Fibroblast of mammary gland (primary cell): ENCODE measurements at regions not wholly inside any gene's neighbourhood (a gene's known extent, or its start where the extent isn't known, plus 50 kb on each side); places are given as distances from the start of the nearest gene placed in this dataset.

Source experiments
- DNase-seq: peaks from one replicate; pipeline ENCODE4 v3.0.0-alpha.2; 2010; ENCODE audit warnings: low read depth
- H3K4me3 ChIP-seq: 2 replicates; pipeline ENCODE4 v1.5.1; 2011; ENCODE audit warnings: low read depth, mild to moderate bottlenecking, low read length, moderate library complexity; ENCODE audit not compliant: control insufficient read depth
- TF ChIP-seq, protein P1 (sequence below): conservative IDR thresholded peaks from 2 replicates; pipeline ENCODE4 v1.5.1; 2011; ENCODE audit warnings: low read depth, low read length, inconsistent platforms; ENCODE audit not compliant: control insufficient read depth, insufficient read depth

DNA sequence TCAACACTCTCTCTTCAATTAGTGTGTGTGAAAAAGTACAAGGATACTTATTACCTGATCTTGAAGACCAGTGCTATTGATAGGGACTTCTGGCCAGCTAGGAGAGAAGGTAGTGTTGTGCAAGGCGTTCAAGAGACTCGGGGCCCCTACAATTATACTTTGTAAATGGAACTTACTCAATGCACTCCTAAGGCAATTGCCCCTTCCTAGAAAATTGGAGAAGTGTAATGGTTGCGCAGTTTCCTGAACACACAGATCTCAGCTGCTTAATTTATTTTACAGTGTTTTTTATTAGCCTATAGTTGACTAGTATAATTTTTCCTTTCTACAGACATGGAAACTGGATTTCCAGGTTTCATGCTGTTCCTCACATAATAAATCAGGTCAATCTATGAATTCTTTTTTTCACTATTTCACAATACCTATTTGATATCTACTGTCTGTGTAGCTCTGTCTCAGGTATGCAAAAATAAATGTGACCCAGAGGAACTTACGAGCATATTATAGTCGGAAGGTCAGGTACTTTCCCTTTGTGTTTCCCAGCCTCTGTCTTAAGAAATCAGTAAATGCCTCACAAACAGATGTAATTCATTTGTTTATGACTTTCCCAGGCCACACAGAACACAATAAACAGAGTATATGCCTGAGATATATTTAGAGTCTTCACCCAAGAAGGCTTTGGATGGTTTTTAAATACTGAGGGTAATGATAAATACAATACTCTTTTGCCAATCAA lies 89.1 kb upstream of the TET2 start:
- DNase-seq, result no peak
- no peak overlapping the region for H3K4me3 ChIP-seq
- TF ChIP-seq, protein P1, sequence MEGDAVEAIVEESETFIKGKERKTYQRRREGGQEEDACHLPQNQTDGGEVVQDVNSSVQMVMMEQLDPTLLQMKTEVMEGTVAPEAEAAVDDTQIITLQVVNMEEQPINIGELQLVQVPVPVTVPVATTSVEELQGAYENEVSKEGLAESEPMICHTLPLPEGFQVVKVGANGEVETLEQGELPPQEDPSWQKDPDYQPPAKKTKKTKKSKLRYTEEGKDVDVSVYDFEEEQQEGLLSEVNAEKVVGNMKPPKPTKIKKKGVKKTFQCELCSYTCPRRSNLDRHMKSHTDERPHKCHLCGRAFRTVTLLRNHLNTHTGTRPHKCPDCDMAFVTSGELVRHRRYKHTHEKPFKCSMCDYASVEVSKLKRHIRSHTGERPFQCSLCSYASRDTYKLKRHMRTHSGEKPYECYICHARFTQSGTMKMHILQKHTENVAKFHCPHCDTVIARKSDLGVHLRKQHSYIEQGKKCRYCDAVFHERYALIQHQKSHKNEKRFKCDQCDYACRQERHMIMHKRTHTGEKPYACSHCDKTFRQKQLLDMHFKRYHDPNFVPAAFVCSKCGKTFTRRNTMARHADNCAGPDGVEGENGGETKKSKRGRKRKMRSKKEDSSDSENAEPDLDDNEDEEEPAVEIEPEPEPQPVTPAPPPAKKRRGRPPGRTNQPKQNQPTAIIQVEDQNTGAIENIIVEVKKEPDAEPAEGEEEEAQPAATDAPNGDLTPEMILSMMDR, result no peak

DNA sequence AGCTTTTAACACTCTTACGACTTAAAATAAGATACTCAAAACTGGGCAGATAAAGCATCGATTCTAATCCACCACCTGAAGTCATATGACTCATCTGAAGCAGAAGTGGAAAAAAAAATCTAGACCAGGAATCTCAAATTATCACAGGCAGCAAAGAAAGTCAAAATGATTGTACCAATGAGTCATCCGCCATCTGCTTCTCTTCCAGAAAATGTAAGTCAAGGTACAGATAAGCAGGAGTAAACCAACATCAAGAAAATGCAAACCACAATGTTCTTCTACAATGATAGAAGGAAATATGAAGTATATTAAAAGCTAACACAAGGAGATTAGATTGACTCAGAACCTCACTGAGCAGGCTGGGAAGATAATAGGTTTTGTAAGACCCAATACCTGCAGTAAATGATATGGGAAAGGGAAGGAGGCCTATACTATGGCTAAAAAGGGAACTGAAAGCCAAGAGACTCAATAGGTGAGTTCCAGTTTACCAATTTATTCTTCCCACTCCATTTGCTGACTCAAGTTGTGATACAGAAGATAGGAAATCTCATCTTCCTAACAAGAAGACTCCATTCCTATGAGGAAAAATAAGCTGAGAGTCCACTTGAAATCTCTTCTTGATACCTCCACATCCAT lies 88.4 kb upstream of the TET2 start:
- TF ChIP-seq, protein P1, result no peak
- DNase-seq, result peak; percentile 49
- H3K4me3 ChIP-seq, result no peak overlapping the region

GRCh38 chr4:105059337-105059736 lies 87.3 kb upstream of the TET2 start:
- TF ChIP-seq, protein P1, result no peak
- no peak overlapping the region for H3K4me3 ChIP-seq
- peak; percentile 11 for DNase-seq

GRCh38 chr4:105060628-105061027 lies 86.0 kb upstream of the TET2 start:
- no peak overlapping the region for H3K4me3 ChIP-seq
- DNase-seq, result peak; percentile 32
- TF ChIP-seq, protein P1, result no peak

DNA sequence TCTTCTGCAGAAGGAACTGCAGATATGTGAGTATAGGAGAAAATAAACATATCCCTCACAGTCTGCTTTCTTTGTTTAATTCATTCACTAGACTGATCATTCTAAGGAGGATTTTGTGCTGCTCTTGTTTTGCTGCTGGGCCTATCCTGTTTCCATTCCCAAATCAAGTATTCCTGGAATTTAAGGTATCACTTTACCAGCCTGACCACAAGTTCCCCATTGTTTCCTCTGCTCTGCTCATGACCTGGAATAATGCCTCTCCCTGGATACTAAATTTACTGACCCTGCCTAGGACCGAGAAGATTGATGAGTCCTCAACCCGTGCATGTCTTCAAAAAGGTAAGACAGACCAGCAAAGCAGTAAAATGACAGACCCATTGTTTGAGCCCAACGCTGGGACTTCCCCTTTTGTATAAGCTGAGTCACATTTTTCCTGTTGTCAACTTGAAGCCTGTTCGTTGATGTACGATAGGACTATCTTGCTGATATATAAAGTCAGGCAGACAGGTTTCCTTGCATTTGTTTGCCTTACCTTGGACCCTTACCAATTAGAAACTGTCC lies 85.5 kb upstream of the TET2 start:
- H3K4me3 ChIP-seq, result no peak overlapping the region
- peak; percentile 15 for DNase-seq
- TF ChIP-seq, protein P1, result no peak

DNA sequence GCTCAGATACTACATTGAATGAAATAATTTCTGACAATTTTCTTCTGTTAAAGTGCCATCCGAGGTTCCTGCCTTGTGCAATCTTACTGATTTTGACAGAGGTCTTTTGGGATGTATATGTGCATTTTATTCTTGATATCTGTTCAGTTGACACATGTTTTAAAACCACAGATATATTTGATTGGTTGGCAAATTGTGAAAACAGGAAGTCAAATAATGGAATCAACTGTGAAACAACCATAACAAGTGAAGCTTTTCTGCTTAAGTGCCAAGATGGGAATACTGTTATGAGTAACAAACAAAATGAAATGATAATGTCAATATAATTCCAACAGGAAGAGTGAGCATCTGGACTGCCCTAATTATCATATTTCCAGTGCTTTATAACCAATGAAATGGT lies 84.9 kb upstream of the TET2 start:
- H3K4me3 ChIP-seq, result no peak overlapping the region
- DNase-seq, result no peak
- TF ChIP-seq, protein P1, result no peak
